Mesendoderm (in vitro differentiated cells): ENCODE measurements at regions not wholly inside any gene's neighbourhood (a gene's known extent, or its start where the extent isn't known, plus 50 kb on each side); places are given as distances from the start of the nearest gene placed in this dataset.

Source experiments
- DNase-seq: peaks from one replicate; pipeline ENCODE4 v3.0.0; 2013
- H2AK5ac ChIP-seq: 2 replicates; pipeline ENCODE4 v1.6.1; 2013; ENCODE audit warnings: low read length, inconsistent platforms
- H2BK120ac ChIP-seq: 2 replicates; pipeline ENCODE4 v1.6.1; 2013; ENCODE audit warnings: low read depth, mild to moderate bottlenecking, low read length, moderate library complexity, mixed read lengths
- H2BK15ac ChIP-seq: replicated peaks from 2 replicates; pipeline ENCODE4 v1.6.1; 2013; ENCODE audit warnings: low read depth, mild to moderate bottlenecking, moderate library complexity
- H2BK5ac ChIP-seq: 2 replicates; pipeline ENCODE4 v1.6.1; 2013; ENCODE audit warnings: low read length, inconsistent platforms
- H3K18ac ChIP-seq: 2 replicates; pipeline ENCODE4 v1.6.1; 2013; ENCODE audit warnings: mild to moderate bottlenecking, low read length, mixed read lengths
- H3K23ac ChIP-seq: one replicate; pipeline ENCODE4 v1.6.1; 2013; ENCODE audit warnings: low read length
- H3K27ac ChIP-seq: 2 replicates; pipeline ENCODE4 v1.5.1; 2013; ENCODE audit warnings: low read depth, mild to moderate bottlenecking, inconsistent platforms, low read length, moderate library complexity
- H3K27me3 ChIP-seq: 2 replicates; pipeline ENCODE4 v1.6.1; 2013; ENCODE audit warnings: low read length, control low read depth, mild to moderate bottlenecking, inconsistent platforms; ENCODE audit not compliant: insufficient read depth, poor library complexity
- H3K36me3 ChIP-seq: 2 replicates; pipeline ENCODE4 v1.6.1; 2013; ENCODE audit warnings: low read length, inconsistent platforms; ENCODE audit not compliant: control insufficient read depth, insufficient read depth
- H3K4ac ChIP-seq: one replicate; pipeline ENCODE4 v1.6.1; 2013; ENCODE audit warnings: low read depth, mild to moderate bottlenecking, low read length, moderate library complexity
- H3K4me1 ChIP-seq: 2 replicates; pipeline ENCODE4 v1.6.1; 2013; ENCODE audit warnings: low read depth, low read length, inconsistent platforms; ENCODE audit not compliant: control insufficient read depth
- H3K4me2 ChIP-seq: 2 replicates; pipeline ENCODE4 v1.6.1; 2013; ENCODE audit warnings: low read length
- H3K4me3 ChIP-seq: 2 replicates; pipeline ENCODE4 v1.5.1; 2013; ENCODE audit warnings: mild to moderate bottlenecking, low read length
- H3K56ac ChIP-seq: one replicate; pipeline ENCODE4 v1.6.1; 2013; ENCODE audit warnings: low read length
- H3K79me1 ChIP-seq: 2 replicates; pipeline ENCODE4 v1.6.1; 2013; ENCODE audit warnings: low read length, inconsistent platforms
- H3K79me2 ChIP-seq: 2 replicates; pipeline ENCODE4 v1.6.1; 2013; ENCODE audit warnings: mild to moderate bottlenecking, low read length; ENCODE audit not compliant: control insufficient read depth, insufficient read depth
- H3K9ac ChIP-seq: 2 replicates; pipeline ENCODE4 v1.6.1; 2013; ENCODE audit warnings: low read length, inconsistent platforms
- H4K5ac ChIP-seq: one replicate; pipeline ENCODE4 v1.6.1; 2013; ENCODE audit warnings: low read length
- H4K8ac ChIP-seq: one replicate; pipeline ENCODE4 v1.6.1; 2013; ENCODE audit warnings: low read depth, mild to moderate bottlenecking, control low read depth, low read length, moderate library complexity
- WGBS: extraction: QIAGEN DNeasy Blood & Tissue Kit; methylation state at CpG from one replicate; pipeline ENCODE4 v1.1.7; 2013; ENCODE audit warnings: low lambda C conversion rate, missing lambda C conversion rate; ENCODE audit not compliant: insufficient coverage; ENCODE audit errors: extremely low coverage; 5-methylcytosine and 5-hydroxymethylcytosine counted together

DNA sequence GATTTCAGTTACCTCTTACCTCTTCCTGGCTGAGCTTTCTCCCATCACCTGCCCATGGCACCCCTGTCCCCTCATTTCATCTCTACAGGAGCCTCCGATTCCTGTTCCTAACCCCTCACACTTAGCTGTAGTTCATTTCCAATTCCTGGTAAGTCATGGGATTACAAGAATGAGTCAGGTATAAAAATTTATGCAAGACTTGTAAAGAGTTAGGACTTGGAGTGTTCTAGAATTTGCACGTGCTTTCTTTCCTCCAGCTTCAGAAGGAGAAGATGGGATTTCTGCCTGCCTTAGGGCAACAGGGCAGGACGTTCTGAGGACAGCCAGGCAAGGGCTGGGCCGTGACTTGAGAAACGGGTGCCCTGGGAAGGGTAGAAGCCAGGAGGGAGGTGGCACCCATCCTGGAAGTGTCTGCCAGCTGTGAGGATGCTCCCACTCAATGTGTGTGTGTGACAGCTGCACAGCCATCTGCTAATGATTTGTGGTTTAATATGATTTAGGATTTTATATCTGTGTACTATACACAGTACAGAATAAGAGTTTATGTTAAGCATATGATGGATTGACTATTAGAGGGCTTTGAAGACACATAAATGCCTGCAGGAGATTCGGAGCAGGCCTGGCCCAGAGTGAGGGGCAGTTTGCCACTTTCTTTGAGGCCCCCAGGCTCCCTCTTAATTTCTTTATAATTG lies 81.5 kb upstream of the VIPR2 start:
- Histone ChIP-seq H3K9ac (no peak overlapping the region), H2AK5ac (no peak overlapping the region), H4K5ac (no peak overlapping the region), H3K27ac (no peak overlapping the region), H3K18ac (no peak overlapping the region), H2BK120ac (no peak overlapping the region), H2BK15ac (no peak overlapping the region), H2BK5ac (no peak overlapping the region), H3K23ac (no peak overlapping the region), H3K4ac (no peak overlapping the region), H3K36me3 (no peaks in the 10 kb centered on the region), H3K79me1 (no peaks in the 10 kb centered on the region), H3K27me3 (no peaks in the 10 kb centered on the region), H3K4me3 (no peak overlapping the region), H3K56ac (no peak overlapping the region), H3K4me2 (no peak overlapping the region), H3K4me1 (no peaks in the 10 kb centered on the region), H3K79me2 (no peaks in the 10 kb centered on the region), H4K8ac (no peak overlapping the region)
- no peak for DNase-seq
- no CpG with 5 or more reads among the region's 6 CpGs for WGBS

- Histone ChIP-seq H3K4me1 (no peaks in the 10 kb centered on the region), H4K5ac (no peak overlapping the region), H2AK5ac (no peak overlapping the region), H3K79me2 (no peaks in the 10 kb centered on the region), H4K8ac (no peak overlapping the region), H3K4me3 (no peak overlapping the region), H3K9ac (no peak overlapping the region), H3K36me3 (no peaks in the 10 kb centered on the region), H3K4ac (no peak overlapping the region), H3K27ac (no peak overlapping the region), H3K79me1 (no peaks in the 10 kb centered on the region), H2BK120ac (no peak overlapping the region), H3K27me3 (no peaks in the 10 kb centered on the region), H3K23ac (no peak overlapping the region), H2BK15ac (no peak overlapping the region), H2BK5ac (no peak overlapping the region), H3K18ac (no peak overlapping the region), H3K4me2 (no peak overlapping the region), H3K56ac (no peak overlapping the region)
- no CpG with 5 or more reads among the region's 7 CpGs for WGBS
- no peak for DNase-seq
Measured at GRCh38 chr7:159218607-159219006, 73.9 kb upstream of the VIPR2 start.

- H4K5ac ChIP-seq, result no peak overlapping the region
- no peak overlapping the region for H3K27ac ChIP-seq
- no peak overlapping the region for H3K4me2 ChIP-seq
- no peak overlapping the region for H2AK5ac ChIP-seq
- H3K56ac ChIP-seq, result no peak overlapping the region
- no CpG with 5 or more reads among the region's 1 CpG for WGBS
- H3K4ac ChIP-seq, result no peak overlapping the region
- H3K23ac ChIP-seq, result no peak overlapping the region
- no peaks in the 10 kb centered on the region for H3K27me3 ChIP-seq
- no peak overlapping the region for H2BK15ac ChIP-seq
- H3K36me3 ChIP-seq, result no peaks in the 10 kb centered on the region
- no peak overlapping the region for H3K4me3 ChIP-seq
- H3K79me1 ChIP-seq, result no peaks in the 10 kb centered on the region
- no peaks in the 10 kb centered on the region for H3K4me1 ChIP-seq
- no peak overlapping the region for H2BK5ac ChIP-seq
- H3K18ac ChIP-seq, result no peak overlapping the region
- H2BK120ac ChIP-seq, result no peak overlapping the region
- no peaks in the 10 kb centered on the region for H3K79me2 ChIP-seq
- DNase-seq, result no peak
- H3K9ac ChIP-seq, result no peak overlapping the region
- H4K8ac ChIP-seq, result no peak overlapping the region
Measured at GRCh38 chr7:159218170-159218569, 73.5 kb upstream of the VIPR2 start.

DNA sequence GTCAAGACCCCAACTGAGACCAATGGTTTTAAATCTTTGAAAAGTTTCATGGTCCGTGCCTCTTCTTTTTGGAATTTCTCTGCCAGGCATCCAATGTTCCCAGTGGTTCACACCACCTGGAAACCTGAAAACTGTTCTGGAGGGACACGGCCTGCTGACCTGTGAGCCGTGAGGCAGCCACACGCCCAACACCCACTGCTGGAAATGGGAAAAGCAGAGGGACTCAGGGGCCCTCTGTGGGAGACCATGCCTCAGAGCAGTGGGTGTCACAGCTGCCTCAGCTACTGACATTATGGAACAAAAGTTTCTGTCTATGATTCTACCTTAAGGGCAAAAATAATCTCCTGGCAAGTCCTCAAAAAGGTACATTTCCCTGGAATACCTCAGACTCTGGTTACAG lies 70.4 kb upstream of the VIPR2 start:
- Histone ChIP-seq H3K79me2 (no peaks in the 10 kb centered on the region), H3K36me3 (no peaks in the 10 kb centered on the region), H3K4me3 (no peak overlapping the region), H2BK15ac (no peak overlapping the region), H3K4ac (no peak overlapping the region), H3K79me1 (no peaks in the 10 kb centered on the region), H2BK5ac (no peak overlapping the region), H3K27me3 (no peaks in the 10 kb centered on the region), H3K4me2 (no peak overlapping the region), H3K18ac (no peak overlapping the region), H2BK120ac (no peak overlapping the region), H4K5ac (no peak overlapping the region), H4K8ac (no peak overlapping the region), H3K23ac (no peak overlapping the region), H3K4me1 (no peaks in the 10 kb centered on the region), H3K56ac (no peak overlapping the region), H3K27ac (no peak overlapping the region), H3K9ac (no peak overlapping the region), H2AK5ac (no peak overlapping the region)
- WGBS, result no CpG with 5 or more reads among the region's 4 CpGs
- no peak for DNase-seq

GRCh38 chr7:159213253-159213652 lies 68.6 kb upstream of the VIPR2 start:
- Histone ChIP-seq H3K79me2 (no peaks in the 10 kb centered on the region), H2BK120ac (no peak overlapping the region), H3K18ac (no peak overlapping the region), H4K8ac (no peak overlapping the region), H2AK5ac (no peak overlapping the region), H3K9ac (no peak overlapping the region), H3K56ac (no peak overlapping the region), H3K27ac (no peak overlapping the region), H3K23ac (no peak overlapping the region), H3K4ac (no peak overlapping the region), H3K4me1 (no peaks in the 10 kb centered on the region), H3K36me3 (no peaks in the 10 kb centered on the region), H2BK15ac (no peak overlapping the region), H4K5ac (no peak overlapping the region), H3K4me2 (no peak overlapping the region), H3K79me1 (no peaks in the 10 kb centered on the region), H2BK5ac (no peak overlapping the region), H3K4me3 (no peak overlapping the region), H3K27me3 (no peaks in the 10 kb centered on the region)
- no CpG with 5 or more reads among the region's 2 CpGs for WGBS
- DNase-seq, result no peak

GRCh38 chr7:159212226-159212625 lies 67.6 kb upstream of the VIPR2 start:
- Histone ChIP-seq H2BK5ac (no peak overlapping the region), H3K4me1 (no peaks in the 10 kb centered on the region), H3K4me3 (no peak overlapping the region), H3K27me3 (no peaks in the 10 kb centered on the region), H3K79me2 (no peaks in the 10 kb centered on the region), H2AK5ac (no peak overlapping the region), H3K56ac (no peak overlapping the region), H3K36me3 (no peaks in the 10 kb centered on the region), H3K27ac (no peak overlapping the region), H3K4ac (no peak overlapping the region), H4K5ac (no peak overlapping the region), H3K9ac (no peak overlapping the region), H3K4me2 (no peak overlapping the region), H2BK120ac (no peak overlapping the region), H3K23ac (no peak overlapping the region), H3K79me1 (no peaks in the 10 kb centered on the region), H4K8ac (no peak overlapping the region), H3K18ac (no peak overlapping the region), H2BK15ac (no peak overlapping the region)
- no peak for DNase-seq
- WGBS, result no CpG with 5 or more reads among the region's 4 CpGs
